Fibroblast of lung (primary cell): ENCODE measurements at regions not wholly inside any gene's neighbourhood (a gene's known extent, or its start where the extent isn't known, plus 50 kb on each side); places are given as distances from the start of the nearest gene placed in this dataset.

ENCODE experiments used
- DNase-seq, 2 donors: peaks; one replicate each; pipeline versions ENCODE4 v3.0.0 to v3.0.0-alpha.2; 2010; ENCODE audit warnings: low read depth in 2 of 2
- H2AFZ ChIP-seq: 2 replicates; pipeline ENCODE4 v1.5.1; 2012; ENCODE audit warnings: low read length, control low read depth, inconsistent platforms
- H3K27ac ChIP-seq: 2 replicates; pipeline ENCODE4 v1.5.1; 2011; ENCODE audit warnings: low read length, control low read depth; ENCODE audit not compliant: insufficient read depth
- H3K27me3 ChIP-seq: 2 replicates; pipeline ENCODE4 v1.5.1; 2011; ENCODE audit warnings: mild to moderate bottlenecking, low read length; ENCODE audit not compliant: control insufficient read depth, insufficient read depth
- H3K36me3 ChIP-seq: 2 replicates; pipeline ENCODE4 v1.5.1; 2011; ENCODE audit warnings: low read length; ENCODE audit not compliant: control insufficient read depth, insufficient read depth
- H3K4me1 ChIP-seq: 2 replicates; pipeline ENCODE4 v1.5.1; 2011; ENCODE audit warnings: low read length; ENCODE audit not compliant: control insufficient read depth, insufficient read depth; ENCODE audit errors: extremely low read depth
- H3K4me2 ChIP-seq: 2 replicates; pipeline ENCODE4 v1.5.1; 2011; ENCODE audit warnings: low read length, control low read depth; ENCODE audit not compliant: insufficient read depth; ENCODE audit errors: extremely low read depth
- H3K4me3 ChIP-seq, 4 experiments: fragments of 200-600 bp in 1 of 4; sonication (generic) in 1 of 4; replicated peaks in 1 of 4; 2 replicates each; pipeline ENCODE4 v1.5.1; 2011 to 2016; ENCODE audit warnings: low read length in 4 of 4, low read depth in 3 of 4, mild to moderate bottlenecking in 3 of 4, control low read depth in 2 of 4, inconsistent platforms in 1 of 4, mixed read lengths in 1 of 4; ENCODE audit not compliant: insufficient read depth in 1 of 4; ENCODE audit errors: control extremely low read depth in 1 of 4
- H3K79me2 ChIP-seq: 2 replicates; pipeline ENCODE4 v1.5.1; 2012; ENCODE audit warnings: mild to moderate bottlenecking, low read length, inconsistent platforms; ENCODE audit not compliant: control insufficient read depth, insufficient read depth
- H3K9ac ChIP-seq: 2 replicates; pipeline ENCODE4 v1.5.1; 2011; ENCODE audit warnings: mild to moderate bottlenecking, low read length, control low read depth; ENCODE audit not compliant: insufficient read depth
- H3K9me3 ChIP-seq: 2 replicates; pipeline ENCODE4 v1.5.1; 2012; ENCODE audit warnings: low read depth, low read length; ENCODE audit not compliant: control insufficient read depth, insufficient read depth
- H4K20me1 ChIP-seq: 2 replicates; pipeline ENCODE4 v1.5.1; 2011; ENCODE audit warnings: low read length; ENCODE audit not compliant: control insufficient read depth, insufficient read depth; ENCODE audit errors: extremely low read depth
- CTCF ChIP-seq, 2 donors: IDR thresholded peaks in 1 of 2; conservative IDR thresholded peaks in 1 of 2; 1 replicate in 1 of 2; 2 replicates in 1 of 2; pipeline ENCODE4 v1.5.1; 2011 to 2012; ENCODE audit warnings: low read length in 2 of 2, control low read depth in 1 of 2, inconsistent platforms in 1 of 2, low read depth in 1 of 2, mild to moderate bottlenecking in 1 of 2
- EZH2 ChIP-seq: IDR thresholded peaks from 2 replicates; pipeline ENCODE4 v1.5.1; 2012; ENCODE audit warnings: low read length, control low read depth, mild to moderate bottlenecking; ENCODE audit errors: missing control alignments

- Histone ChIP-seq H3K4me2 (no peak overlapping the region), H4K20me1 (no peaks in the 10 kb centered on the region), H3K9ac (no peak overlapping the region), H3K4me3 (no peak overlapping the region), H3K27ac (no peak overlapping the region), H3K79me2 (no peaks in the 10 kb centered on the region), H3K4me1 (no peaks in the 10 kb centered on the region), H2AFZ (no peak overlapping the region), H3K36me3 (no peaks in the 10 kb centered on the region), H3K27me3 (no peaks in the 10 kb centered on the region), H3K9me3 (no peaks in the 10 kb centered on the region)
- no peak for DNase-seq
- no peak for TF ChIP-seq EZH2
- no peak for TF ChIP-seq CTCF (conservative IDR thresholded peaks at IDR 0.05 in 1 of 2, IDR thresholded peaks at IDR 0.05 in 1 of 2; ENCODE audit: low read depth in 1 of 2, low read length in 2 of 2)
Observed at GRCh38 chr16:76106647-76107046, 170.6 kb upstream of the CNTNAP4 start.

DNA sequence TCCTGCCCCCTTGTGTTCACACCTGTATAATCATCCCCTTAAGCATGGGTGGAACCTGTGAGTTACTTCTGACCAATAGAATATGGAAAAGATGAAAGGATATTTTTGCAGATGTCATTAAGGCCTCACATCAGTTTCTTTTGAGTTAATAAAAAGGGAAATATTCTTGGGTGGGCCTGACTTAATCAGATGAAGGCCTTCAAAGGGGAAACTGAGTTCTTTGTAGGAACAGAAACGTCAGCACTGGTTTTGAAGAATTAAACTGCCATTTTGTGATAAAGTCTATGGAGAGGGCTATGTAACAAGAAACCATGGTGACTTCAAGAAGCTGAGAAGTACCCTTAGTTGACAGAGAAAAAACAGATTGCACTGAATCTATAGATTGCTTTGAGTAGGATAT, 168.7 kb upstream of the CNTNAP4 start:
- Histone ChIP-seq H3K4me1 (no peaks in the 10 kb centered on the region), H4K20me1 (no peaks in the 10 kb centered on the region), H3K9me3 (no peaks in the 10 kb centered on the region), H3K36me3 (no peaks in the 10 kb centered on the region), H3K4me2 (no peak overlapping the region), H2AFZ (no peak overlapping the region), H3K79me2 (no peaks in the 10 kb centered on the region), H3K9ac (no peak overlapping the region), H3K27ac (no peak overlapping the region), H3K4me3 (no peak overlapping the region), H3K27me3 (no peaks in the 10 kb centered on the region)
- TF ChIP-seq EZH2 (no peak), CTCF (conservative IDR thresholded peaks at IDR 0.05 in 1 of 2, IDR thresholded peaks at IDR 0.05 in 1 of 2; ENCODE audit: low read depth in 1 of 2, low read length in 2 of 2) (no peak)
- no peak for DNase-seq

DNA sequence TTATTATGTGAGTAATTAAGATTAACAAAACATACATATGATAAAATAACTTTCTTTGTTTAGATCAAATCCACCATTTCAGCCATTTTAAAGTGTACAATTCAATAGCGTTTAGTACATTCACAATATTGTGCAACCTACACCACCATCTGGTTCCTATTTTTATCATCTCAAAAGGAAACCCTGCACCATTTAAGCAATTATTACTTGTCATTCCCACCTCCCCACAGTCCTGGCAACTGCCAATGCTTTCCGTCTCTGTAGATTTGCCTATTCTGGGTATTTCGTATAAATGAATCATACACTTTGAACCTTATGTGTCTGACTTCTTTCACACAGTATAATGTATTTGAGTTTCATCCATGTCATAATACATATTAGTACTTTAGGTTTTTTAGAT, 162.5 kb upstream of the CNTNAP4 start:
- Histone ChIP-seq H3K9me3 (no peaks in the 10 kb centered on the region), H4K20me1 (no peaks in the 10 kb centered on the region), H3K4me1 (no peaks in the 10 kb centered on the region), H3K9ac (no peak overlapping the region), H3K27ac (no peak overlapping the region), H3K79me2 (no peaks in the 10 kb centered on the region), H2AFZ (no peak overlapping the region), H3K4me3 (no peak overlapping the region), H3K4me2 (no peak overlapping the region), H3K27me3 (no peaks in the 10 kb centered on the region), H3K36me3 (no peaks in the 10 kb centered on the region)
- no peak for DNase-seq
- TF ChIP-seq EZH2 (no peak), CTCF (conservative IDR thresholded peaks at IDR 0.05 in 1 of 2, IDR thresholded peaks at IDR 0.05 in 1 of 2; ENCODE audit: low read depth in 1 of 2, low read length in 2 of 2) (no peak)
